NB4 (cell line): ENCODE measurements at regions not wholly inside any gene's neighbourhood (a gene's known extent, or its start where the extent isn't known, plus 50 kb on each side); places are given as distances from the start of the nearest gene placed in this dataset.

Experiments used
- DNase-seq: peaks from one replicate; pipeline ENCODE4 v3.0.0; 2010; ENCODE audit warnings: low read depth
- H3K4me3 ChIP-seq: one replicate; pipeline ENCODE4 v1.5.1; 2011; ENCODE audit warnings: mild to moderate bottlenecking, low read depth, low read length, moderate library complexity
- CTCF ChIP-seq: IDR thresholded peaks from one replicate; pipeline ENCODE4 v1.5.1; 2012; ENCODE audit warnings: low read depth, low read length
- MAX ChIP-seq: IDR thresholded peaks from 2 replicates; pipeline ENCODE4 v1.6.1; 2011; ENCODE audit warnings: low read depth, low read length
- MYC ChIP-seq: IDR thresholded peaks from 2 replicates; pipeline ENCODE4 v1.6.1; 2011; ENCODE audit warnings: low read depth, low read length
- POLR2A ChIP-seq: IDR thresholded peaks from 2 replicates; pipeline ENCODE4 v1.6.1; 2011; ENCODE audit warnings: mild to moderate bottlenecking; ENCODE audit not compliant: insufficient read length; ENCODE audit errors: extremely low read depth

- H3K4me3 ChIP-seq = no peak overlapping the region
- no peak for DNase-seq
- TF ChIP-seq MYC (no peak), MAX (no peak), CTCF (no peak), POLR2A (no peak)
Measured at GRCh38 chr2:104405623-104406022, 448.3 kb upstream of the POU3F3 start.

- TF ChIP-seq MAX = no peak
- no peak for TF ChIP-seq CTCF
- no peak for TF ChIP-seq POLR2A
- no peak for TF ChIP-seq MYC
- no peak overlapping the region for H3K4me3 ChIP-seq
- DNase-seq = no peak
Measured at GRCh38 chr2:104406261-104406726, 447.6 kb upstream of the POU3F3 start.

GRCh38 chr2:104407641-104408040 is 446.3 kb upstream of the POU3F3 start:
- no peak overlapping the region for H3K4me3 ChIP-seq
- TF ChIP-seq MAX (no peak), CTCF (no peak), POLR2A (no peak), MYC (no peak)
- DNase-seq = no peak

GRCh38 chr2:104408266-104408665 is 445.6 kb upstream of the POU3F3 start:
- no peak overlapping the region for H3K4me3 ChIP-seq
- DNase-seq = no peak
- TF ChIP-seq MYC = no peak
- TF ChIP-seq MAX = no peak

GRCh38 chr2:104410136-104410535 is 443.8 kb upstream of the POU3F3 start:
- no peak for DNase-seq
- TF ChIP-seq CTCF (no peak), MAX (no peak), POLR2A (no peak), MYC (no peak)

GRCh38 chr2:104412384-104412783 is 441.5 kb upstream of the POU3F3 start:
- peak; percentile 49 for DNase-seq
- TF ChIP-seq CTCF = peak; percentile 71
- TF ChIP-seq MAX = no peak
- no peak for TF ChIP-seq POLR2A
- TF ChIP-seq MYC = no peak
- H3K4me3 ChIP-seq = no peak overlapping the region

More at GRCh38 chr2:104410136-104410535, 443.8 kb upstream of the POU3F3 start:
- H3K4me3 ChIP-seq = no peak overlapping the region
